Mesenchymal stem cell (in vitro differentiated cells and primary cell): ENCODE measurements at regions not wholly inside any gene's neighbourhood (a gene's known extent, or its start where the extent isn't known, plus 50 kb on each side); places are given as distances from the start of the nearest gene placed in this dataset.

ENCODE experiments used
- DNase-seq: peaks from one replicate; pipeline ENCODE4 v3.0.0-alpha.2; 2013
- H2AFZ ChIP-seq: one replicate; pipeline ENCODE4 v1.6.1; 2013; ENCODE audit warnings: low read depth, mild to moderate bottlenecking, control low read depth, inconsistent platforms, low read length, moderate library complexity
- H2AK5ac ChIP-seq: 2 replicates; pipeline ENCODE4 v1.6.1; 2013; ENCODE audit warnings: low read length, moderate library complexity, mild to moderate bottlenecking, inconsistent platforms; ENCODE audit not compliant: severe bottlenecking
- H2BK120ac ChIP-seq: one replicate; pipeline ENCODE4 v1.6.1; 2013; ENCODE audit warnings: low read depth, mild to moderate bottlenecking, inconsistent platforms, low read length, moderate library complexity
- H2BK12ac ChIP-seq, 2 experiments: one replicate each; pipeline ENCODE4 v1.6.1; 2013; ENCODE audit warnings: inconsistent platforms in 2 of 2, low read length in 2 of 2, mild to moderate bottlenecking in 2 of 2, moderate library complexity in 2 of 2, control low read depth in 1 of 2
- H2BK15ac ChIP-seq: one replicate; pipeline ENCODE4 v1.6.1; 2013; ENCODE audit warnings: mild to moderate bottlenecking, low read depth, inconsistent platforms; ENCODE audit not compliant: poor library complexity, severe bottlenecking
- H2BK5ac ChIP-seq: 2 replicates; pipeline ENCODE4 v1.6.1; 2013; ENCODE audit warnings: low read depth, mild to moderate bottlenecking, low read length, control low read depth, inconsistent platforms; ENCODE audit not compliant: poor library complexity, severe bottlenecking
- H3K14ac ChIP-seq, 2 experiments: one replicate each; pipeline ENCODE4 v1.6.1; 2013; ENCODE audit warnings: inconsistent platforms in 2 of 2, low read length in 2 of 2, control low read depth in 1 of 2, mild to moderate bottlenecking in 1 of 2, moderate library complexity in 1 of 2
- H3K18ac ChIP-seq, 2 experiments: one replicate each; pipeline ENCODE4 v1.6.1; 2013; ENCODE audit warnings: inconsistent platforms in 2 of 2, low read length in 2 of 2, control low read depth in 1 of 2, low read depth in 1 of 2, mild to moderate bottlenecking in 1 of 2
- H3K23ac ChIP-seq, 2 experiments: one replicate each; pipeline ENCODE4 v1.6.1; 2013; ENCODE audit warnings: inconsistent platforms in 2 of 2, low read length in 2 of 2, mild to moderate bottlenecking in 2 of 2, moderate library complexity in 2 of 2, control low read depth in 1 of 2
- H3K27ac ChIP-seq: 2 replicates; pipeline ENCODE4 v1.5.1; 2013; ENCODE audit warnings: mild to moderate bottlenecking, moderate library complexity, low read length, control low read depth, inconsistent platforms; ENCODE audit not compliant: poor library complexity, severe bottlenecking
- H3K27me3 ChIP-seq, 2 experiments: 2 replicates each; pipeline versions ENCODE4 v1.6.1 to v1.7.0; 2013; ENCODE audit warnings: low read length in 2 of 2, mild to moderate bottlenecking in 2 of 2, moderate library complexity in 2 of 2, control low read depth in 1 of 2, inconsistent platforms in 1 of 2; ENCODE audit not compliant: control insufficient read depth in 1 of 2, insufficient read depth in 1 of 2
- H3K36me3 ChIP-seq, 2 experiments: 2 replicates each; pipeline versions ENCODE4 v1.6.1 to v1.7.0; 2013; ENCODE audit warnings: low read length in 2 of 2, control low read depth in 1 of 2, inconsistent platforms in 1 of 2, low read depth in 1 of 2, mild to moderate bottlenecking in 1 of 2; ENCODE audit not compliant: insufficient read depth in 2 of 2, control insufficient read depth in 1 of 2
- H3K4ac ChIP-seq, 2 experiments: one replicate each; pipeline ENCODE4 v1.6.1; 2013; ENCODE audit warnings: inconsistent platforms in 2 of 2, low read length in 2 of 2, mild to moderate bottlenecking in 2 of 2, moderate library complexity in 2 of 2, control low read depth in 1 of 2, low read depth in 1 of 2
- H3K4me1 ChIP-seq: 2 replicates; pipeline ENCODE4 v1.6.1; 2013; ENCODE audit warnings: low read depth, low read length, control low read depth; ENCODE audit not compliant: control insufficient read depth, insufficient read depth
- H3K4me2 ChIP-seq: 2 replicates; pipeline ENCODE4 v1.6.1; 2013; ENCODE audit warnings: low read length, mild to moderate bottlenecking, inconsistent platforms; ENCODE audit not compliant: poor library complexity, severe bottlenecking
- H3K4me3 ChIP-seq, 2 experiments: 2 replicates each; pipeline versions ENCODE4 v1.5.1 to v1.7.0; 2013; ENCODE audit warnings: low read length in 2 of 2, mild to moderate bottlenecking in 2 of 2, control low read depth in 1 of 2, low read depth in 1 of 2; ENCODE audit not compliant: insufficient read depth in 1 of 2
- H3K79me1 ChIP-seq: replicated peaks from 2 replicates; pipeline ENCODE4 v1.6.1; 2013; ENCODE audit warnings: mild to moderate bottlenecking, control low read depth, low read length, inconsistent platforms; ENCODE audit not compliant: poor library complexity, severe bottlenecking
- H3K9ac ChIP-seq: 2 replicates; pipeline ENCODE4 v1.7.0; 2013; ENCODE audit warnings: mild to moderate bottlenecking, low read length, moderate library complexity
- H3K9me3 ChIP-seq: 2 replicates; pipeline ENCODE4 v1.7.0; 2013; ENCODE audit warnings: mild to moderate bottlenecking, low read length; ENCODE audit not compliant: control insufficient read depth
- H4K8ac ChIP-seq: one replicate; pipeline ENCODE4 v1.6.1; 2013; ENCODE audit warnings: inconsistent platforms, mild to moderate bottlenecking, low read length, moderate library complexity
- H4K91ac ChIP-seq: one replicate; pipeline ENCODE4 v1.6.1; 2013; ENCODE audit warnings: mild to moderate bottlenecking, low read length, inconsistent platforms
- WGBS: methylation state at CpG from one replicate; pipeline ENCODE4 v1.1.7; 2013; ENCODE audit warnings: mixed read lengths; 5-methylcytosine and 5-hydroxymethylcytosine counted together

DNA sequence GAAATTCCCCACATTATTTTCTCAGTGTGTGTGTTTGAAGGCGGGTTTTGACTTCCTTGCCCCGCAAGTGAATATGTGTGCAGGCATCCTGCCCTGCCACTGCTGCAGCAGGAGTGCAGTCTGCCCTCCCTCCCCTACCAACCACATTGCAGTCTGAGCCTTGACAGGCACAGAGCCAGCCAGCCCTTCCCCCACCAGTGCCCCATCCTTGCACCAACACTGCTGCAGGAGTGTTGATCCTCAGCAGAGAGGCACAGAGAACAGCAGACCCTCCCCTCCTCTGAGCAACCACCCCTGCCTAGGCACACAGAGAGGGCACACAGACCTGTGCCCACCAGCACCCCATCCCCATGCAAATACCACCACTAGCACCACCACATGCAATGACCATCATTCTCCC lies 683.0 kb upstream of the PKDCC start:
- H4K91ac ChIP-seq: no peak overlapping the region
- H2AFZ ChIP-seq: no peak overlapping the region
- WGBS: 92% methylated on average over 2 of the region's 2 CpGs
- no peak overlapping the region for H3K4ac ChIP-seq
- no peak overlapping the region for H3K18ac ChIP-seq
- H2AK5ac ChIP-seq: no peak overlapping the region
- no peaks in the 10 kb centered on the region for H3K4me1 ChIP-seq
- H2BK5ac ChIP-seq: no peak overlapping the region
- H2BK15ac ChIP-seq: no peak overlapping the region
- DNase-seq: no peak
- no peak overlapping the region for H2BK12ac ChIP-seq
- H3K4me3 ChIP-seq: no peak overlapping the region
- H2BK120ac ChIP-seq: no peak overlapping the region
- no peak overlapping the region for H4K8ac ChIP-seq
- H3K36me3 ChIP-seq: no peaks in the 10 kb centered on the region
- H3K27ac ChIP-seq: no peak overlapping the region
- peaks cover 9% of the 10 kb centered on the region for H3K9me3 ChIP-seq
- H3K14ac ChIP-seq: no peak overlapping the region
- H3K23ac ChIP-seq: no peak overlapping the region
- H3K9ac ChIP-seq: no peak overlapping the region
- no peaks in the 10 kb centered on the region for H3K27me3 ChIP-seq
- no peaks in the 10 kb centered on the region for H3K79me1 ChIP-seq
- no peak overlapping the region for H3K4me2 ChIP-seq

DNA sequence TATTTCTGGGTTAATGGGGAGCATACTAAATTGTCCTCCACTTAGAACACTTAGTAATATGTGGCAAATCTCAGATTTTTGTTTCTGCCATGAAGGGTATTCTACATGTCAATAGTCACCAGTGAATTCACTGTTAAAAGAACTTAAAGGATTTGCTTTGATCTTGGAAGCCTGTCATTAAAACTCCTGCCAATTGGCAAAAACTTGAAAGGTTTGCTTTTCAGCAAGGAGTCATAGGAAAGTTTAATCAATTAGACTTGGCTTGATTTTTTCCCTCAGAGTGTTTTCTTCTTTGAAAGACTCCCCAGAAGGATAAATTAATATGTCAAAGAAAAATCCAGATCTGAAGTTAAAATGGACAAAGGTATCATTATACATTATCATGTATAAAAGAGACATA lies 671.9 kb upstream of the PKDCC start:
- H3K9ac ChIP-seq: no peak overlapping the region
- peaks cover 13% of the 10 kb centered on the region for H3K9me3 ChIP-seq
- no peak overlapping the region for H3K14ac ChIP-seq
- H2BK15ac ChIP-seq: no peak overlapping the region
- no peaks in the 10 kb centered on the region for H3K4me1 ChIP-seq
- H4K8ac ChIP-seq: no peak overlapping the region
- H3K79me1 ChIP-seq: no peaks in the 10 kb centered on the region
- H3K4ac ChIP-seq: no peak overlapping the region
- no peak overlapping the region for H2BK120ac ChIP-seq
- no peaks in the 10 kb centered on the region for H3K27me3 ChIP-seq
- no peak overlapping the region for H2AK5ac ChIP-seq
- no peak overlapping the region for H4K91ac ChIP-seq
- H3K23ac ChIP-seq: no peak overlapping the region
- H2BK12ac ChIP-seq: no peak overlapping the region
- no peak for DNase-seq
- H3K18ac ChIP-seq: no peak overlapping the region
- no peak overlapping the region for H3K4me2 ChIP-seq
- H2BK5ac ChIP-seq: no peak overlapping the region
- no peak overlapping the region for H3K4me3 ChIP-seq
- no peaks in the 10 kb centered on the region for H3K36me3 ChIP-seq
- H2AFZ ChIP-seq: no peak overlapping the region
- H3K27ac ChIP-seq: no peak overlapping the region

DNA sequence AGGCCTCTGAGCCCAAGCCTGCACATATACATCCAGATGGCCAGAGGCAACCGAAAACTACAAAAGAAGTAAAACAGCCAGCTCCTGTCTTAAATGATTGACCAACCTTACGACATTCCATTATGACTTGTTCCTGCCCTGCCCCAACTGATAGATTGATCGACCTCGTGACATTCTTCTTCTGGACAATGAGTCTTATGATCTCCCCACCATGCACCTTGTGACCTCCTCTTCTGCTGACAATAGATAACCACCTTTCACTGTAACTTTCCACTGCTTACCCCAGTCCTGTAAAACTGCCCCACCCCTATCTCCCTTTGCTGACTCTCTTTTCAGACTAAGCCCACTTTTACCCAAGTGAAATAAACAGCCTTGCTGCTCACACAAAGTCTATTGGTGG lies 670.0 kb upstream of the PKDCC start:
- no peak overlapping the region for H2BK5ac ChIP-seq
- no peak overlapping the region for H3K4me2 ChIP-seq
- H3K14ac ChIP-seq: no peak overlapping the region
- no peak overlapping the region for H2BK120ac ChIP-seq
- H3K9ac ChIP-seq: no peak overlapping the region
- H3K4me1 ChIP-seq: no peaks in the 10 kb centered on the region
- H2BK15ac ChIP-seq: no peak overlapping the region
- no peak overlapping the region for H3K4me3 ChIP-seq
- no peak overlapping the region for H4K91ac ChIP-seq
- H3K4ac ChIP-seq: no peak overlapping the region
- H3K36me3 ChIP-seq: no peaks in the 10 kb centered on the region
- no peak for DNase-seq
- no peaks in the 10 kb centered on the region for H3K9me3 ChIP-seq
- H3K27me3 ChIP-seq: no peaks in the 10 kb centered on the region
- no peak overlapping the region for H4K8ac ChIP-seq
- no peak overlapping the region for H2AFZ ChIP-seq
- H3K79me1 ChIP-seq: no peaks in the 10 kb centered on the region
- H2AK5ac ChIP-seq: no peak overlapping the region
- H3K23ac ChIP-seq: no peak overlapping the region
- no peak overlapping the region for H3K18ac ChIP-seq
- WGBS: 85% methylated on average over 4 of the region's 4 CpGs
- H2BK12ac ChIP-seq: no peak overlapping the region
- no peak overlapping the region for H3K27ac ChIP-seq

DNA sequence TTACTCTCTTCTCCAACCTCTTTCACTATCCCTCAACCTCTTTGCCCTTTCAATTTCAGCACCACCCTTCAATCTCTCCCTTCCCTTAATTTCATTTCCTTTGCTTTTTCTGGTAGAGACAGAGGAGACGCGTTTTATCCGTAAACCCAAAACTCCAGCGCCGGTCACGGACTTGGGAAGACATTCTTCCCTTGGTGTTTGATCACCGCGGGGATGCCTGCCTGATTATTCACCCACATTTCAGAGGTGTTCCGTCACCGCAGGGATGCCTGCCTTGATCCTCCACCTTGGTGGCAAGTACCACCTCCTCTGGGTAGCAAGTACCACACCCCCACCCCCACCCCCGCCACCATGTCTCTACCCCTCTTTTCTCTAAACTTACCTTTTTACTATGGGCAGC lies 669.4 kb upstream of the PKDCC start:
- no peaks in the 10 kb centered on the region for H3K36me3 ChIP-seq
- H3K14ac ChIP-seq: no peak overlapping the region
- no peaks in the 10 kb centered on the region for H3K79me1 ChIP-seq
- DNase-seq: no peak
- H2BK12ac ChIP-seq: no peak overlapping the region
- no peak overlapping the region for H3K4me3 ChIP-seq
- H3K27me3 ChIP-seq: no peaks in the 10 kb centered on the region
- no peak overlapping the region for H3K18ac ChIP-seq
- H2AFZ ChIP-seq: no peak overlapping the region
- no peak overlapping the region for H4K8ac ChIP-seq
- no peak overlapping the region for H3K4me2 ChIP-seq
- H3K9me3 ChIP-seq: no peaks in the 10 kb centered on the region
- H3K23ac ChIP-seq: no peak overlapping the region
- no peak overlapping the region for H3K9ac ChIP-seq
- H2BK120ac ChIP-seq: no peak overlapping the region
- no peak overlapping the region for H2BK5ac ChIP-seq
- no peaks in the 10 kb centered on the region for H3K4me1 ChIP-seq
- H3K27ac ChIP-seq: no peak overlapping the region
- no peak overlapping the region for H2BK15ac ChIP-seq
- no peak overlapping the region for H4K91ac ChIP-seq
- WGBS: 85% methylated on average over 11 of the region's 11 CpGs
- no peak overlapping the region for H3K4ac ChIP-seq
- H2AK5ac ChIP-seq: no peak overlapping the region
